ENCODE measurements at regions not wholly inside any gene's neighbourhood (a gene's known extent, or its start where the extent isn't known, plus 50 kb on each side); places are given as distances from the start of the nearest gene placed in this dataset.

GRCh38 chr5:38722918-38723317 is 122.9 kb upstream of the OSMR start:
- no peak for TF ChIP-seq CTCF (conservative IDR thresholded peaks at IDR 0.05)
- TF ChIP-seq ZFX (IDR thresholded peaks at IDR 0.05), result no peak
